ENCODE measurements at regions not wholly inside any gene's neighbourhood (a gene's known extent, or its start where the extent isn't known, plus 50 kb on each side); places are given as distances from the start of the nearest gene placed in this dataset.

DNA sequence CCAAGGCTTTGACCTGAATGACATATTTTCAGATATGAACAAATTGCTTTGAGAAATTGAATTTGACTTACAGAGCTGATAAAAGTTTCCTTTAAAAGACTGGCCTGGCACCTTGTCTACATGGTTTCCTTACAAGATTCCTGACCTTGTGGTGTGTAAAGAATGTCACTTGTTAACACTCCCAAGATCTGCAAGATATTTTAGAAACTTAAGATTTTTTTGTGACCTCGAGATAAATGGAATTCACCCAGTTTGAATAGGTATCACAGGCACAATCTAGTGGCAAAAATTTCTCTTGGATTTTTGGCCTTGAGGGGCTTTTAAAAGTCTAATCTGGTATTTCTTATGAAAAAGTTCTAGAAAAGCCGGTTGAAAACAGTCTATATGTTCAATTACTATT is 1568.9 kb upstream of the IGFBP7 start:
- Histone ChIP-seq H3K9me3 (peaks cover 0 to 13% of the 10 kb centered on the region in 2 donors), H3K4me3 (no peak overlapping the region), H3K36me3 (no peaks in the 10 kb centered on the region), H3K27ac (no peak overlapping the region), H3K27me3 (no peaks in the 10 kb centered on the region), H3K4me1 (no peaks in the 10 kb centered on the region)
- no peak for ATAC-seq
- intact Hi-C loops (cut with DNase I): no loop called here
- TF ChIP-seq, protein P1, sequence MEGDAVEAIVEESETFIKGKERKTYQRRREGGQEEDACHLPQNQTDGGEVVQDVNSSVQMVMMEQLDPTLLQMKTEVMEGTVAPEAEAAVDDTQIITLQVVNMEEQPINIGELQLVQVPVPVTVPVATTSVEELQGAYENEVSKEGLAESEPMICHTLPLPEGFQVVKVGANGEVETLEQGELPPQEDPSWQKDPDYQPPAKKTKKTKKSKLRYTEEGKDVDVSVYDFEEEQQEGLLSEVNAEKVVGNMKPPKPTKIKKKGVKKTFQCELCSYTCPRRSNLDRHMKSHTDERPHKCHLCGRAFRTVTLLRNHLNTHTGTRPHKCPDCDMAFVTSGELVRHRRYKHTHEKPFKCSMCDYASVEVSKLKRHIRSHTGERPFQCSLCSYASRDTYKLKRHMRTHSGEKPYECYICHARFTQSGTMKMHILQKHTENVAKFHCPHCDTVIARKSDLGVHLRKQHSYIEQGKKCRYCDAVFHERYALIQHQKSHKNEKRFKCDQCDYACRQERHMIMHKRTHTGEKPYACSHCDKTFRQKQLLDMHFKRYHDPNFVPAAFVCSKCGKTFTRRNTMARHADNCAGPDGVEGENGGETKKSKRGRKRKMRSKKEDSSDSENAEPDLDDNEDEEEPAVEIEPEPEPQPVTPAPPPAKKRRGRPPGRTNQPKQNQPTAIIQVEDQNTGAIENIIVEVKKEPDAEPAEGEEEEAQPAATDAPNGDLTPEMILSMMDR (IDR thresholded peaks at IDR 0.05): no peak
- no peak for DNase-seq

DNA sequence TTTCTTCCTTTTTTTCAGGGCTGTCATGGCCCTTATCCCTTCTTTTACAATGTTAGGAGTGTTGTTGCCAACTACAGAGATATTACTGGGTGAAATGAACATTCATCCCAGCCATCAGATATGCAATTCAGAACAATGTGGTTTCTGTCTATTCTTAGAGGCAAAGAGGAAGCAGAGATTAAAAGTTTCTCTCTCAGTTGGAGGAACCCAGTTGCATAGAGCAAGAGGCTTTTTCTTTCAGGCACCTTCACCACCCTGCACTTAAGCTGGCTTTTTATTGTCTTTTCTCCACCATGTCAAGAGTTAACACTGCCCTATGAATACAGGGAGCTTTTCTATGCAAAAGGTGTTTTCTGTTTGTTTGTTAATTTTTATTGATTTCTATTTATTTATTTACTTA is 1559.6 kb upstream of the IGFBP7 start:
- no peak overlapping the region for H3K27ac ChIP-seq
- no peaks in the 10 kb centered on the region for H3K27me3 ChIP-seq
- no peaks in the 10 kb centered on the region for H3K36me3 ChIP-seq
- H3K9me3 ChIP-seq: peaks cover 0 to 6% of the 10 kb centered on the region in 2 donors
- ATAC-seq (no peak), DNase-seq (no peak)
- H3K4me3 ChIP-seq: no peak overlapping the region
- no peaks in the 10 kb centered on the region for H3K4me1 ChIP-seq
- TF ChIP-seq, protein P1 (IDR thresholded peaks at IDR 0.05): no peak
- intact Hi-C loops (cut with DNase I): no loop called here

DNA sequence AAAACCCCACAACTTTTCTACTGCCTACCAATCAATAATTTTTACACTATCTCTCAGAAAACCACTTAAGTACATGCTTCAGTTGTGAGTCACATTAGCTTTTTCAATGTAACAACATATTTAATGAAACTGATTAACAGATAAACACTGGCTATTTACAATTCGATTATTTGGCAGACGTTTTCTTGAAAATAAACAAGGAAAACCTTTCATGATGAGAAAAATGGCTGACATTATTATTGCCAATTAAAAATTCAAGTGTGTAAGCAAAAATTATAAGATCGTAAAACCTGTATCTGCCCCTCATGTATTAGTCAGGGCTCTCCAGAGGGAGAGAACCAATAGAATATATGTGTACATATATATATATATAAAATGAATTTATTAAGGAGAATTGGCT is 1555.5 kb upstream of the IGFBP7 start:
- H3K27me3 ChIP-seq: no peaks in the 10 kb centered on the region
- H3K4me3 ChIP-seq: no peak overlapping the region
- H3K36me3 ChIP-seq: no peaks in the 10 kb centered on the region
- DNase-seq (no peak), ATAC-seq (no peak)
- TF ChIP-seq, protein P1 (IDR thresholded peaks at IDR 0.05): no peak
- no peak overlapping the region for H3K27ac ChIP-seq
- intact Hi-C loops (cut with DNase I): no loop called here
- peaks cover 0 to 2% of the 10 kb centered on the region in 2 donors for H3K9me3 ChIP-seq
- no peaks in the 10 kb centered on the region for H3K4me1 ChIP-seq

DNA sequence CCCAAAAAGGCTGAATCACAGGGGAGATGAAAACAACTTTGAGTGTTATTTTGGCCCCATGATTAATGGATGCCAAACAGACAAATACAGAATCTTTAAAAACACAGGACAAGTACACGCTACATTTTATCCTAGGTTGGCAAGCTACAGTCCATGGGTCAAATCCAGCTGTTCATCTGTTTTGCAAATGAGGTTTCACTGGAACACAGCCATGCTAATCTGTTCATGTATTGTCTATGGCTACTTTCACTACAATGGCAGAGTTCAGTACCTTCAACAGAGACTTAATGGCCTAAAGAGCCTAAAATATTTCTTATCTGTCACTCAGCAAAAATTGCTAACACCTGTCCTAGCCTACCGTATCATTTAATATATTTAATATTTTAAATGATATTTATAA is 1548.5 kb upstream of the IGFBP7 start:
- H3K27me3 ChIP-seq: no peaks in the 10 kb centered on the region
- TF ChIP-seq, protein P1 (IDR thresholded peaks at IDR 0.05): no peak
- DNase-seq: no peak
- peaks cover 0 to 4% of the 10 kb centered on the region in 2 donors for H3K9me3 ChIP-seq
- no peak overlapping the region for H3K27ac ChIP-seq
- intact Hi-C loops (cut with DNase I): no loop called here
- no peak for ATAC-seq
- H3K36me3 ChIP-seq: no peaks in the 10 kb centered on the region
- H3K4me3 ChIP-seq: no peak overlapping the region
- H3K4me1 ChIP-seq: no peaks in the 10 kb centered on the region

DNA sequence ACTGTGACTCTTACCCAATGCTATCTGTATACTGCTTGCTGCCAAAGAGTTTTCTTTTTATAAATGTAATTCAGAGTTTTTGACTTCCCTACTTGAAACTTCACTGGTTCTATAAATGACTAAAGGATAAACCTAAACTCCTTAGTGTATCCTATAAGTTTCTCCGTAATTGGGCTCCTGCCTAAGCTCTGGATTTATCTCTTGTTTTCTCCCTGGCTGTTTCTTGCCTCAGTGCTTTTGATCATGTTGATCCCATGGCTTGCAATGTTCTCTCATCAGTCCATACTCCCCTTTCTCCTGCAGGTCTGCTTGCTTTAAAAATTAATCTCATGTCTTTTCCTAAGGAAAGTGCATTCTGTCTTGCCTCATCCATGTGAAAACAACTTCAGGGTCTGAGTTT is 1543.1 kb upstream of the IGFBP7 start:
- DNase-seq: no peak
- H3K9me3 ChIP-seq: peaks cover 0 to 4% of the 10 kb centered on the region in 2 donors
- no peaks in the 10 kb centered on the region for H3K36me3 ChIP-seq
- no peak for ATAC-seq
- TF ChIP-seq, protein P1 (IDR thresholded peaks at IDR 0.05): no peak
- H3K4me3 ChIP-seq: no peak overlapping the region
- no peaks in the 10 kb centered on the region for H3K27me3 ChIP-seq
- H3K27ac ChIP-seq: no peak overlapping the region
- H3K4me1 ChIP-seq: no peaks in the 10 kb centered on the region
- intact Hi-C loops (cut with DNase I): no loop called here

All from left lung (tissue), 4 donors.